T-helper 1 cell treated with Interleukin-12 subunit alpha and Interleukin-12 subunit beta and Interleukin-4 antibody, amounts not matched to agents 30 ng/mL and 1 ng/mL, for 36 hours (primary cell): ENCODE measurements at regions not wholly inside any gene's neighbourhood (a gene's known extent, or its start where the extent isn't known, plus 50 kb on each side); places are given as distances from the start of the nearest gene placed in this dataset.
"Not testable (repeated sequence)": the region's sequence is repeated elsewhere in the genome, so short reads cannot be mapped to it uniquely, and the experiment has no call there.

Source experiments
- intact Hi-C: fragments of 100-400 bp; cut with micrococcal nuclease; formaldehyde crosslinking; loops from one replicate; pipeline ENCODE4 v1.15.1; 2024

- intact Hi-C loops: no loop called here
Measured at GRCh38 chr14:89575386-89576061, 158.5 kb upstream of the FOXN3 start.

- intact Hi-C loops: no loop called here
Measured at GRCh38 chr14:89574420-89574819, 157.4 kb upstream of the FOXN3 start.

GRCh38 chr14:89573399-89573657 is 156.3 kb upstream of the FOXN3 start:
- intact Hi-C loops: no loop called here

- intact Hi-C loops: no loop called here
Measured at GRCh38 chr14:89572596-89573398, 155.8 kb upstream of the FOXN3 start.

GRCh38 chr14:89571491-89571890 is 154.5 kb upstream of the FOXN3 start:
- intact Hi-C loops: no loop called here

- intact Hi-C loops: no loop called here
Measured at GRCh38 chr14:89566644-89567415, 149.8 kb upstream of the FOXN3 start.

- intact Hi-C loops: no loop called here
Measured at GRCh38 chr14:89566180-89566579, 149.1 kb upstream of the FOXN3 start.

- intact Hi-C loops: no loop called here
Measured at GRCh38 chr14:89565607-89566006, 148.6 kb upstream of the FOXN3 start.

GRCh38 chr14:89564989-89565388 is 148.0 kb upstream of the FOXN3 start:
- intact Hi-C loops: no loop called here

- intact Hi-C loops: no loop called here
Measured at GRCh38 chr14:89564286-89564957, 147.4 kb upstream of the FOXN3 start.

GRCh38 chr14:89563471-89563870 is 146.4 kb upstream of the FOXN3 start:
- intact Hi-C loops: no loop called here

GRCh38 chr14:89551955-89552354 is 134.9 kb upstream of the FOXN3 start:
- intact Hi-C loops: no loop called here

GRCh38 chr14:89551432-89551831 is 134.4 kb upstream of the FOXN3 start:
- intact Hi-C loops: no loop called here

GRCh38 chr14:89550821-89551220 is 133.8 kb upstream of the FOXN3 start:
- intact Hi-C loops: no loop called here

GRCh38 chr14:89549381-89550125 is 132.5 kb upstream of the FOXN3 start:
- intact Hi-C loops: no loop called here

GRCh38 chr14:89547047-89547446 is 130.0 kb upstream of the FOXN3 start:
- intact Hi-C loops: not testable (repeated sequence)

- intact Hi-C loops: no loop called here
Measured at GRCh38 chr14:89544636-89545301, 127.7 kb upstream of the FOXN3 start.

- intact Hi-C loops: no loop called here
Measured at GRCh38 chr14:89543425-89543790, 126.4 kb upstream of the FOXN3 start.

- intact Hi-C loops: no loop called here
Measured at GRCh38 chr14:89542786-89543424, 125.9 kb upstream of the FOXN3 start.

GRCh38 chr14:89540830-89541470 is 123.9 kb upstream of the FOXN3 start:
- intact Hi-C loops: no loop called here
